ENCODE measurements at regions not wholly inside any gene's neighbourhood (a gene's known extent, or its start where the extent isn't known, plus 50 kb on each side); places are given as distances from the start of the nearest gene placed in this dataset.

DNA sequence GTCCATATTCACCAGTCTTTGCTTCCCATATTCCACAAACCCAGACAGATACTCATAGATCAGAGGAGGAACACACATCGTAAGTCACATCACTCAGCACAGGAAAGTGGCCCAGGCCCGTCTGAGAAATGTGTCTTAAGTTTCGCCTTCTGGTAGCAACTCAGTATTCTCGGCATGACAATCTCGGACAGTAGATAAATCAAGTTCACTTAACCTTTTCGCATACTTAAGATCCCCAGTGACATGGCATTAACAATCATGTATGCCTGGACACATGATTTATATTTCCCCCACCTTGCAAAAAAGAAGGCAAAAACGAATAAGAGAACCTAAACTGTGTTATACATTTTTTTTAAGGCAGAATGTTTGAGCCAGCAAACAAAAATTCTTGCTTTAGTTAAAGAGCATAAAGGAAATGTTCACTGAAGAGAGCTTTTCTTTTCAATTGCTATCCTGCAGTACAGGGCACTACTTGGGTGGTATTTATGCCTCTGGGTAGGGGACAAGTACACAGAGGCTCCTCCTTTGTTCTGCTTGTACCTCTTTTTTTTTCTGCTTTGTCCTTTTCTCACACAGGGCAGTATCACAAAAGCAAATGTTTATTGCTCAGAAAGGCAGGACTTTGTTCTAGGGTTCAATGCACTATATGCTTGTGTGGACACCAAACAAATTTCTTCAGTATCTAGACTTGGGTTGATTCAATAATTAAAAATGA lies 360.6 kb downstream of the TDRD3 start:
- Histone ChIP-seq H3K27me3 (no peaks in the 10 kb centered on the region), H3K4me1 (peaks cover 0 to 8% (median 1%) of the 10 kb centered on the region in 4 donors), H3K27ac (no peak overlapping the region), H3K36me3 (no peaks in the 10 kb centered on the region), H3K9me3 (no peaks in the 10 kb centered on the region), H3K4me3 (no peak overlapping the region)
- DNase-seq: no peak
- TF ChIP-seq, protein P1, sequence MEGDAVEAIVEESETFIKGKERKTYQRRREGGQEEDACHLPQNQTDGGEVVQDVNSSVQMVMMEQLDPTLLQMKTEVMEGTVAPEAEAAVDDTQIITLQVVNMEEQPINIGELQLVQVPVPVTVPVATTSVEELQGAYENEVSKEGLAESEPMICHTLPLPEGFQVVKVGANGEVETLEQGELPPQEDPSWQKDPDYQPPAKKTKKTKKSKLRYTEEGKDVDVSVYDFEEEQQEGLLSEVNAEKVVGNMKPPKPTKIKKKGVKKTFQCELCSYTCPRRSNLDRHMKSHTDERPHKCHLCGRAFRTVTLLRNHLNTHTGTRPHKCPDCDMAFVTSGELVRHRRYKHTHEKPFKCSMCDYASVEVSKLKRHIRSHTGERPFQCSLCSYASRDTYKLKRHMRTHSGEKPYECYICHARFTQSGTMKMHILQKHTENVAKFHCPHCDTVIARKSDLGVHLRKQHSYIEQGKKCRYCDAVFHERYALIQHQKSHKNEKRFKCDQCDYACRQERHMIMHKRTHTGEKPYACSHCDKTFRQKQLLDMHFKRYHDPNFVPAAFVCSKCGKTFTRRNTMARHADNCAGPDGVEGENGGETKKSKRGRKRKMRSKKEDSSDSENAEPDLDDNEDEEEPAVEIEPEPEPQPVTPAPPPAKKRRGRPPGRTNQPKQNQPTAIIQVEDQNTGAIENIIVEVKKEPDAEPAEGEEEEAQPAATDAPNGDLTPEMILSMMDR (IDR thresholded peaks at IDR 0.05): no peak
- TF ChIP-seq EP300 (IDR thresholded peaks at IDR 0.05) (no peak), POLR2A (IDR thresholded peaks at IDR 0.05) (no peak), POLR2AphosphoS5 (IDR thresholded peaks at IDR 0.05) (no peak)
- intact Hi-C loops (cut with DNase I): no loop called here
- 70 to 76% methylated on average over 7 of the region's 7 CpGs for WGBS, 2 donors

GRCh38 chr13:60756306-60756705 lies 359.3 kb downstream of the TDRD3 start:
- intact Hi-C loops (cut with DNase I): no loop called here
- 70 to 80% methylated on average over 5 of the region's 5 CpGs for WGBS, 2 donors
- TF ChIP-seq POLR2A (IDR thresholded peaks at IDR 0.05): no peak
- TF ChIP-seq EP300 (IDR thresholded peaks at IDR 0.05): no peak
- TF ChIP-seq, protein P1 (IDR thresholded peaks at IDR 0.05): no peak
- TF ChIP-seq POLR2AphosphoS5 (IDR thresholded peaks at IDR 0.05): no peak
- no peaks in the 10 kb centered on the region for H3K27me3 ChIP-seq
- no peaks in the 10 kb centered on the region for H3K9me3 ChIP-seq
- no peak for DNase-seq
- H3K4me1 ChIP-seq: peaks cover 0 to 8% (median 1%) of the 10 kb centered on the region in 4 donors
- no peaks in the 10 kb centered on the region for H3K36me3 ChIP-seq
- no peak overlapping the region for H3K4me3 ChIP-seq
- H3K27ac ChIP-seq: no peak overlapping the region

DNA sequence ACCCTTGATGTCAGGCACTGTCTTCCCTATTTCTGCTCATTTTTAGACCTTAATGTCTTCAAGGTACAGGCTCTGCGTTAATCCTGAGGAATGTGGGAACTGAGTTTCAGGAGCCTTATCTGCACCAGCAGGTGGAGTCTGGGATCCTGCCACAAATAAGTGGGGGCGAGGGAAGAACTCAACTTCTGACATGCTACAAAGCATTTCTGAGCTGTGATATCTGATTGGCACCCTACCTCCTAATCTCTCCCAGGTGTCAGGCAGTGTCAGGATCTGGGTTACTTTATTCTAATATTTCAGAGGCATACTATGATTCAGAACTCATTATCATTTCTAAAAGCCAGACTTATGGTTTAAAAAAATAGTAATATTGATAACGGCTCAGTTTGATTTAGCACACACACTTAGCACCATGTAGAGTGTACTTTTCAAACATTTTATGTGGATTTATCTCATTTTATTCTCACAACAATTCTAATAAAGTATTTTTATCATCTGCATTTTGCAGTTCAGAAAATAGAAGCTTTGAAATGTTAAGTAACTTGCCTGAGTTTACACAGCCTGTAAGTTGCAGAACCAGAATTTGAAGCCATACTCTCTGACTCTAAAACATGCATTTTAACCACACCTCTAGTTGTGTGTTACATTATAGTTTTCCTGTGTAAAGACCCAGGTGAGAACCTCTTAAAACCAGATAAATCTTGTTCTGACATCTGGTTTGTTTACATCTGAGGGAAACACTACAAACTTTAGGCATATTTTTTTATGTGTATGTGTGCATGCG lies 358.6 kb downstream of the TDRD3 start:
- intact Hi-C loops (cut with DNase I): no loop called here
- WGBS, 2 donors: 69 to 79% methylated on average over 4 of the region's 4 CpGs
- TF ChIP-seq, protein P1 (IDR thresholded peaks at IDR 0.05): no peak
- TF ChIP-seq EP300 (IDR thresholded peaks at IDR 0.05) (no peak), POLR2A (IDR thresholded peaks at IDR 0.05) (no peak), POLR2AphosphoS5 (IDR thresholded peaks at IDR 0.05) (no peak)
- DNase-seq: no peak
- Histone ChIP-seq H3K27ac (no peak overlapping the region), H3K4me1 (peaks cover 0 to 8% (median 1%) of the 10 kb centered on the region in 4 donors), H3K27me3 (no peaks in the 10 kb centered on the region), H3K9me3 (no peaks in the 10 kb centered on the region), H3K4me3 (no peak overlapping the region), H3K36me3 (no peaks in the 10 kb centered on the region)

DNA sequence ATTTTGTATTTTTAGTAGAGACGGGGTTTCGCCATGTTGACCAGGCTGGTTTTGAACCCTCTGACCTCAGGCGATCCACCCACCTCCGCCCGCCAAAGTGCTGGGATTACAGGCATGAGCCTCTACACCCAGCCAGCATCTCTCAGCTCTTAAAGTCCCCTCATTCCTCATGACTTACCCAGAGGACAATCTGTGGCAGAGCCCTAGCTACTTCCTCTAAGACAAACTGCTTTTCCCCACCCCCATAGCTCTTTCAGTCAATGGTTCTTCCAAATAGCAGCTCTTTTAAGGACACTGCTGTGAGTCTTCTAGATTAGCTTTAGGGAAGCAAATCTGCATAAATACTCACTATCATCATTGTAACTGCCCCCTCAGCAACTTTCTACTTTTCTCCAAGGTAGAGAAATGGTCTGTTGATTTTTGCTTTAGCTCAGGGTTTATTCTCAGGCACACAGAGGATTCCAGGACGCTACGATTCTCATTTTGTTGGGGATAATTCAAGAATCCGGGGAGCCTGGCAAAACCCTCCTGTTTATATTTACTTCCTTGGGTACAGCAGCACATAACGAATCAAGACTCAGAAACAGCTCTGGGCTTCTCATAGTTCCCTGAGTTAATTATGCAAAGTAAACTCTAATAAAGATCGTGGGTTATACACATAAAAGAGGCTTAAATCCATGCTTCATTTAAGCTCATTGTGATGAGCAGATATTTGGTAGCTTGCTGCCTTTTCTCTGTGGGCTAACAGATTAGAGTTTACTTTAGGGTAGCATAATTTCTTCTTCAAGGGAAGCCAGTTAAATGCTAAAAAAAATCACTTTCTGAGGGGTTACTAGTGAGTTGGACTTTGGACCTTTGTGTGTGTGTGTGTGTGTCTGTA lies 357.4 kb downstream of the TDRD3 start:
- peaks cover 0 to 8% (median 1%) of the 10 kb centered on the region in 4 donors for H3K4me1 ChIP-seq
- H3K27ac ChIP-seq: no peak overlapping the region
- intact Hi-C loops (cut with DNase I): no loop called here
- WGBS, 2 donors: 86 to 87% methylated on average over 10 of the region's 10 CpGs
- no peak overlapping the region for H3K4me3 ChIP-seq
- H3K36me3 ChIP-seq: no peaks in the 10 kb centered on the region
- TF ChIP-seq POLR2A (IDR thresholded peaks at IDR 0.05): no peak
- TF ChIP-seq EP300 (IDR thresholded peaks at IDR 0.05): no peak
- TF ChIP-seq, protein P1 (IDR thresholded peaks at IDR 0.05): no peak
- no peak for TF ChIP-seq POLR2AphosphoS5 (IDR thresholded peaks at IDR 0.05)
- no peak for DNase-seq
- H3K27me3 ChIP-seq: no peaks in the 10 kb centered on the region
- no peaks in the 10 kb centered on the region for H3K9me3 ChIP-seq
